Activated T-cell treated with anti-CD3 and anti-CD28 coated beads for 1 hour (primary cell): ENCODE measurements at regions not wholly inside any gene's neighbourhood (a gene's known extent, or its start where the extent isn't known, plus 50 kb on each side); places are given as distances from the start of the nearest gene placed in this dataset.
"Not testable (repeated sequence)": the region's sequence is repeated elsewhere in the genome, so short reads cannot be mapped to it uniquely, and the experiment has no call there.

Source experiments
- DNase-seq: peaks from one replicate; pipeline ENCODE4 v3.0.0-alpha.2; 2020; ENCODE audit warnings: low read depth

GRCh38 chr2:64918220-64918886, 70.8 kb upstream of the SLC1A4 start:
- no peak for DNase-seq

DNA sequence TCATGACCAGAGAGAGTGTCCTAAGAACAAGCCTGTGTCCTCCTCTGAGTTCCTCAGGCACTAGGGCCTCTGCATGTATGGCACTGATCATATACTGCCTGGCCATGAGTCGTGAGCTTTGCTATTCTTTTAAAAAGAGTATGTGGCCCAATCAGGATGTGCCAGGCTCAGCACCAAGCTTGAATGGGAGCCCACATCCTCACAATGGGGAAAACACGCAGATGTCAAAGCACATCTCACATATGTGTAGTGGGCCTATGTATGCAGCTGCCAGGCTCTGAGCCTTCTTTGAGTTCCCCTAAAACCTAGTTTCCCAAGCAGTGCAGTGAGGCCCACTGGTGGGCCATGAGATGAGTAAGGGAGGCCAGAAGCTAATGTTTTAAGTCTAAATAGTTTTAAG, 69.9 kb upstream of the SLC1A4 start:
- DNase-seq: no peak

DNA sequence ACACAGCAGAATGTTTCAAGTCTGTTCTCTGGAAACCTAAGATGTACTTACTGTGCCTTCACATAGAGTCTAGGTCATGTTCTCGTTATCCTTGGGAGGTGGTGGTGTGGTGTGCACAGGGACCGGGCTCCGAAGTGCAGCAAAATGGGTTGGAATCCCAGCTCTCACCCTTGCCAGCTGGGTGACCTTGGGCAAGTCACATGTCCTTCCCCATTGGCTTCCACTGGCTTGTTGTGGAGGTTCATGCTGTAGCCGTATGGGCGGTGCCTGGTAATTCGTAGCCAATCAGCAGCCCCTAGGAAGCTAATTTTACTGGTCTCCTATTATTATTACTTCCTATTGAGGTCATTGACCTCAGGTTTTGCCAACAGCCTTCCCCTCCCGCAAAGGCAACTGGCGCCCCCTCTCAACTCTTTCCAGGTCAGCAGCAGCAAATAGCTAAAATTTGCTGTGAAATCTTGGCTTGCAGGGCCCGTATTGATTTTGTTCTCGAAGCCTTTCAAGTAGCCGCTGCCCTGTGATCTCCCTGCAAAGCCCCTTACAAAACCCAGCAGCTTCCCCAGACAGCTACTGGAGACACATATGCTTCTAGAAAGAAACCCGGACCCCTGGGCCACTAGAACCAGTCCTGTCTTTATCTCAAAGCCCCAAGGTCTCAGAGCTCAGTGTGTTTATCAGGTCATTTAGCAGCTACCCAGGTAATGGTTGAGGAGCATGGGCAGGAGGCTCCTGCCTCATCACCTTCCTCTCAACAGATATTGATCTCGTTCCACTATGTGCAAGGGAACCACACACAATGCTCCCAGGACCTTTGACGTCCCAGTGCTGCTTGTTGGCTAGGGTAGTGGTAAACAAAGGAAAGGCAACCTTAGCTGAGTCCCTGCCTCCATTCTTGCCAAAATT, 66.5 kb upstream of the SLC1A4 start:
- no peak for DNase-seq

GRCh38 chr2:64923385-64923710, 65.9 kb upstream of the SLC1A4 start:
- DNase-seq: no peak

DNA sequence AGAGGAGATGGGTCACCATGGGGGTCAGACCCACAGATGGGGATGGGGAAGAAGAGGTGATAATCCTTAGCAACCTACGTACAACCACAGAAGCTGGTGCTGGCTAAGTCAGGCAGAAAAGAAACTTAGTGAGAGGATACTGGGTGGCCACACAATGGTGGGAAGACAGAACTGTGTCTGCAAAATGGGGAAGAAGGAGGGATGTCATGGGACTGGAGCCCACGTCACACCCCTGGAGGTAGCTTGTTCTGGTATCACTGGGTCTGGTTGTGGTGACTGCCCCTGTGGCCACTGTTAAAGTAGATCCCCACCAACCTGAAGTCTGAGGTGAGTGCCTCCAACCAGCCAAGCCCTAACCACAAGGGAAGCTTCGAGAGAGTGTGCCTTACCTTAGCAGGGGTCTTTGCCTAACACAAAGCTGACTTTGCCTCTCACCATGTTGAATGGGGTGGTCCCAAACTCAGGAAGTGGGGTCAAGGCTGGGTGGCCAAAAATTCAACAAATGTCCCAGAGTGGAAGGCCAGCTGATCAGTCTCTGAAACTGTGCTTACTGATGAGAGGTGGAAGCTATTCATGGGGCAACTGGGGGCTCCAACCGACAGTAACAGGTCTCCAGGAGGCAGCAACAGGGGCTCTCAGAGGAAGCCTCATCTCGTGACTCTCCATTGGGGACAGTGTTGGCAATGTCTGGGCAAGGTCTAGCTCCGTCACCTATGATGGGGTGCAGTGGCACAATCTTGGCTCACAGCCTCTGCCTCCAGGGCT, 64.8 kb upstream of the SLC1A4 start:
- no peak for DNase-seq

DNA sequence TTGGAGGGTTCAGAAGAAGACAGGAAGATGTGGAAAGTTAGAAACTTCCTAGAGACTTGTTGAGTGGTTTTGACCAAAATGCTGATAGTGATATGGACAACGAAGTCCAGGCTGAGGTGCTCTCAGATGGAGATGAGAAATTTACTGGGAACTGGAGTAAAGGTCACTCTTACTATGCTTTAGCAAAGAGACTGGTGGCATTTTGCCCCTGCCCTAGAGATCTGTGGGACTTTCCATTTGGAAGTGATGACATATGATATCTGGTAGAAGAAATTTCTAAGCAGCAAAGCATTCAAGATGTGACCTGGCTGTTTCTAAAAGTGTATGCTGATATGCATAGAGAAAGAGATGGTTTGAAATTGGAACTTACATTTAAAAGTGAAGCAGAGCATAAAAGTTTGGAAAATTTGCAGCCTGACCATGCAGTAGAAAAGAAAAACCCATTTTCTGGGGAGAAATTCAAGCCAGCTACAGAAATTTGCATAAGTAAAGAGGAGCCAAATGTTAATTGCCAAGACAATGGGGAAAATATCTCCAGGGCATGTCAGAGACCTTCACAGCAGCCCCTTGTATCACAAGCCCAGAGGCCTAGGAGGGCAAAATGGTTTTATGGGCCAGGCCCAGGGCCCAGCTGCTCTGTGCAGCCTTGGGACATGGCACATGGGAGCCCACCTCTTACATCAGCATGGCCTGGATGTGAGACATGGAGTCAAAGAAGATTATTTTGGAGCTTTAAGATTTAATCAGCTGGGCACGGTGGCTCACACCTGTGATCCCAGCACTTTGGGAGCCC, 63.1 kb upstream of the SLC1A4 start:
- not testable (repeated sequence) for DNase-seq

GRCh38 chr2:64928813-64929212, 60.4 kb upstream of the SLC1A4 start:
- no peak for DNase-seq

- DNase-seq: no peak
These were observed 59.9 kb upstream of the SLC1A4 start for GRCh38 chr2:64929333-64929732.

DNA sequence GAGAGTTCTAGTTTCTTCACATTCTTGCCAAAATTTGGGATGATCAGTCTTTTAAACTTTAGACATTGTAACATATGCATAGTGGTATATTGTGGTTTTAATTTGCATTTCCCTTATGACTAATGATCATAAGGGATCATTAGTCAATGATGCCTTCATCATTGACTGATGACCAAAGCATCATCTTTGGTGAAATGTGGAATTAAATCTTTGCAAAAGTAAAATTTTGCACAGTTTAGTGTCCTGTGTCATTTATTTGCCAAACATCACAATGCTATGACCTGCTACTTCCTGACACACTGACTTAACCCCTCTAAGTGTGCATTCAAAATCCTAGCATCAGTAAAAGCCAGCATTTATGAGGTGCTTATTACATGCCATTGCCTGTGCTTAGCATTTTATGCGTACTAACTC, 58.9 kb upstream of the SLC1A4 start:
- DNase-seq: no peak

GRCh38 chr2:64931246-64932115, 57.7 kb upstream of the SLC1A4 start:
- DNase-seq: no peak

DNA sequence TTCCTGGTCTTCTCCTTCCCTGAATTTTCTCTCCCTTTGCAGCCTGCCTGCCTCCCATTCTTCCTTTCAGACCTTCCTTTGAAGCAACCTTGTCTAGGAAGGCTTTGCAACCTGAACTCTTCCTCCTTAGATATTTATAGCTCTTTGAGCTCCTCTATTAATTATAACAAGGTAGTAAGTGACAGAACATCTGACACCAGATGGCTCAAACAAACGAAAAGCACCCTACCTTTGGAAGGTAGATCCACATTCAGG, 57.2 kb upstream of the SLC1A4 start:
- no peak for DNase-seq

DNA sequence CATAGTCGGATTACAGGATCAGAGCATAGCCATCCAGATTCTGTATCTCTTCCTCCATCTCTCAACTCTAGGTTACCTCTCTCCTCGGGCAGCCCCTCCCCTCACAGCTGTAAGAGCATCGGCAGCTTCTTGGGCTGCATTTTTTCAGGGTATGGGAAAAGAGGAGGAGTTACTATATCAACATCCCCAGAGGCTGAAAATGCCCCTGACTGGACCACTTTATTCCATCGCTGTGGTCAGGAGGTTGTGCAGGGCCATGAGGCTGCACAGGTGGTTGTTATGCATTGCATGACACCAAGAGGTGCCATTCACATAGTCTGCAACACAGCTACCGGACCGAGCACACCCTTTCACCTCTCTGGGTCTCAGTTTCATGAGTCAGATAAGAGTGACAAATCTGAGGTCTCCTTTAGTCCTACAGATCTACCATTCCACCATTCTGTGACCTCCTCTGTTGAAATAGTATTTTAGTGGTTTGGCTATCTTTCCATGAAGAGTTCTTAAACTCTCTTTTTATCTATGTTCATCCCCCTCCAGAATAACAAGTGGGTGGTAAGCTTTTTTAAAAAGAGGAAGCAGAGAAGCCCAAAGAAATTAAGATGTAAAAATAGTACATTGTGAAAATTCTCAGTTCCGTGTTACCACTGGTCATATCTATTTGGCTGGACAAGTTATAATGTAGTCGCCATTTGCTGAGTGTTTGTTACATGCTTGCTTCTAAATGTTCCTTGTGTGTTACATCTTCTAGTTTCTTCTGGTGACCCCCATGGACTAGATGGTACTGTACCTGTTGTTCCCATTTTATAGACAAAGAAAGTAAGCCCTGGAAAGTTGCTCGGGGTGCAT, 56.6 kb upstream of the SLC1A4 start:
- no peak for DNase-seq

DNA sequence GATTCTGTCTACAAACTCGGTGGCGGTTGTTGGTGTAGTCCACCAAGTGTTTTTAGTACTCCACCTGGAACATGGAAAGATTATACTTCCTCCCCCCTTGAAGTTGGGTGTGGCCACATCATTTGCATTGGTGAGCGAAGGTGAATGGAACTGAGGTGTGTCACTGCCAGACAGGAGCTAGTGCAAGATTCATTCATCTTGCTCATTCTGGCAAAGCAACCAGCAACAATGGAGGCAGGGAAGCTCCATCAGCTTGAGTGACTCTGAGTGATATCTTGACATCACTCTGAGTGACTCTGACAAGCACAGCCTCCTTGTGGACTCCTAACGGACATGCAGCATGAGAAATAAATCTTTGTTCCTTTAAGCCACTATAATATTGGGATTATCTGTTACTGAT, 54.7 kb upstream of the SLC1A4 start:
- no peak for DNase-seq

DNA sequence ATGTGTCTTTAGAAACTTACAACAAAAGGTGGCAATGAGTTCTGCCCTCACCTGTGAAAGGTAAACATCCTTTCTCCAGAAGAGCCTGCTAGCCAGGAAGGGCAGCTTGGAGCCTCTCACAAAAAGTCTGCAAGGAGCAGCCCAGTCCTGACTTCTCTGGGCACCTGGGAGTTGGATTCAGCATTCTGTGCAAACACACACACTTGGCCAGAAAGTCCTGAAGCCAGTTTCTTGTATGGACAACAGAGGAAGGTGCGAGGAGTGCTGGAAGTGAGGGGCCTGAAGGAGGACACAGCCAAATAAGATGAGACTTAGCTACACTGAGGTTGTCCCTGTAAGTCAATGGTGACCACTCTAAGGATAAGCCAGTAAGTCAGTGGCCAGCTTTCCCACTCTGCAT, 52.4 kb upstream of the SLC1A4 start:
- no peak for DNase-seq

GRCh38 chr2:64937314-64937686, 51.9 kb upstream of the SLC1A4 start:
- DNase-seq: not testable (repeated sequence)

DNA sequence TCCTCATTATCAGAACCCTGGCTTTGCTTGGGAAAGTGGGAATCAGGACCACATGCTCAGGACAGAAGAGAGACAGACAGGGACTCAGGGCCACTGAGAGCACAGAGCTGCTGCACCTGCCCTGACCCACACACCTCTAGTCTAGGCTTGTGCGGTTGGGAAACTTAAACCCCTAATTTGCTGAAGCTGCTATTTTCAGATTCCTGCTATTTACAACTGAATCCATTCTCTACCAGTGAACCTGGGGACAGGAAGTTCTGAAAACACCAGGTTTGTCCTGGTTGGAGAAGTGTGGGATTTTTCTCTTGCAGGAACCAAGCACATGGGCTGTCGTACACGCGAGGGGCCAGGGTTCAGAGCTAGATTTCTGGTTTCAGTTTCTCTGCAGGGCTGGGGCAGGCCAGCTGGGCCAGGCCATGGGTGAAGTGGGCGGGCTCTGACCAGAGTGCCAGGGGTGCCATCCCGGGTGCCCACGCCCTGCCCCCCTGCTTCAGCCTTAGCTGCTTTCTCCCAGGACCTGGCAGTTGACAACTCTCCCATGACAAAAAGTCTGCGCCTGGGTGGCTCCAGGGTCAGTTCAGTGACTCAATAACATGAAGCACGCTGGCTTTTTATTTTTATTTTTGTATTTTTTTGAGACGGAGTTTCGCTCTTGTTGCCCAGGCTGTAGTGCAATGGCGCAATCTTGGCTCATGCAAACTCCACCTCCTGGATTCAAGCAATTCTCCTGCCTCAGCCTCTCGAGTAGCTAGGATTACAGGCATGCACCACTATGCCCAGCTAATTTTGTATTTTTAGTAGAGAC, 51.3 kb upstream of the SLC1A4 start:
- DNase-seq: no peak

DNA sequence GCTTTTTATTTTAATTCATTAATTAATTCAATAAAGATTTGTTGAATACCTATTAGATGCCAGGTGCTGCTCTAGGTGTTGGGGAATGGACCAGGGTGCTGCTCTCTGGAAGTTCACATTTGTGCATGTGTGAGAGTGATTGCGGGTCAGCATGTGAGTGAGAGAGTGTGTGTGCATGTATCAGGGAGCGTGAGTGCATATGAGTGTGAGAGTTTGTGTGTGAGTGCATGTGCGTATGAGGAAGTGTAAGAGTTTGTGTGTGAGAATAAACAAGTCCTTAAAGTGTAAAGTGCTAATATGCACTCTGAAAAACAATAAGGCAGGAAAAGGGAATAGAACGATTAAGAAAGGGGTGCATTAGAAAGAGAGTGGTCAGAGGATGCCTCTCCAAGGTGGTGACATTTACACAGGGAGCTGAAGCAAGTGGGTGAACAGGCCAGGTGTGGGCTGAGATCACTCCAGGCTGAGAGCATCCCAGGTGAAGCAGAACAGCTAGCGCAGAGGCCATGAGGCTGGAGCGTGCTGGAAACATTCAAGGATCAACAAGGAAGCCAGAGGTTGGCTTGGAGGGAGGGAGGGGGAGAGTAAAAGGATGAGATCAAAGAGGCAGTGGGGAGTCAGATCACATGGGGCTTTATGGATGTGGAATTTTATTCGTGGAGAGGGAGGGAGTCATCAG, 50.5 kb upstream of the SLC1A4 start:
- DNase-seq: no peak

- DNase-seq: no peak
These were observed 49.8 kb upstream of the SLC1A4 start for GRCh38 chr2:64939332-64939917.
